Lower leg skin (tissue), 4 donors: ENCODE measurements at regions not wholly inside any gene's neighbourhood (a gene's known extent, or its start where the extent isn't known, plus 50 kb on each side); places are given as distances from the start of the nearest gene placed in this dataset.
"Not testable (repeated sequence)": the region's sequence is repeated elsewhere in the genome, so short reads cannot be mapped to it uniquely, and the experiment has no call there.

Experiments used
- DNase-seq, 2 donors: peaks; one replicate each; pipeline ENCODE4 v3.0.0-alpha.2; 2019; ENCODE audit warnings: low spot score in 2 of 2
- H3K4me3 ChIP-seq: fragments of 200-600 bp; sonication (generic); 2 replicates; pipeline ENCODE4 v1.5.1; 2017; ENCODE audit warnings: mild to moderate bottlenecking, low read depth; ENCODE audit not compliant: poor library complexity, severe bottlenecking
- CTCF ChIP-seq, 3 donors: fragments of 450-650 bp; IDR thresholded peaks; one replicate each; pipeline ENCODE4 v1.5.1; 2016; ENCODE audit warnings: antibody characterized with exemption in 3 of 3, mild to moderate bottlenecking in 3 of 3, moderate library complexity in 2 of 3
- POLR2A ChIP-seq, 2 donors: fragments of 450-650 bp; IDR thresholded peaks; one replicate each; pipeline ENCODE4 v1.6.1; 2016 to 2017; ENCODE audit warnings: antibody characterized with exemption in 2 of 2, mild to moderate bottlenecking in 1 of 2, moderate library complexity in 1 of 2
- WGBS, 2 donors: methylation state at CpG; one replicate each; pipeline ENCODE4 v1.1.5; 2018; 5-methylcytosine and 5-hydroxymethylcytosine counted together
- intact Hi-C: fragments of 100-400 bp; cut with DNase I; formaldehyde crosslinking; loops from one replicate; pipeline ENCODE4 v1.15.0; 2023; ENCODE audit warnings: low total_unique reads

- DNase-seq, result no peak
- intact Hi-C loops, result no loop called here
- WGBS, 2 donors, result 73 to 78% methylated on average over 2 of the region's 2 CpGs
- TF ChIP-seq POLR2A (IDR thresholded peaks at IDR 0.05) (no peak), CTCF (IDR thresholded peaks at IDR 0.05) (no peak)
- H3K4me3 ChIP-seq, result no peak overlapping the region
These were observed 289.6 kb downstream of the FGF10 start for GRCh38 chr5:44099643-44100042.

- 28 to 33% methylated on average over 1 of the region's 1 CpG for WGBS, 2 donors
- intact Hi-C loops, result no loop called here
- no peak for TF ChIP-seq CTCF (IDR thresholded peaks at IDR 0.05)
- TF ChIP-seq POLR2A (IDR thresholded peaks at IDR 0.05), result no peak
- H3K4me3 ChIP-seq, result no peak overlapping the region
- DNase-seq, result no peak
These were observed 299.6 kb downstream of the FGF10 start for GRCh38 chr5:44089424-44090144.

- H3K4me3 ChIP-seq, result no peak overlapping the region
- no peak for DNase-seq
- TF ChIP-seq POLR2A (IDR thresholded peaks at IDR 0.05), result no peak
- no peak for TF ChIP-seq CTCF (IDR thresholded peaks at IDR 0.05)
- intact Hi-C loops, result no loop called here
These were observed 304.1 kb downstream of the FGF10 start for GRCh38 chr5:44085083-44085482.

- DNase-seq, H3K4me3 ChIP-seq, intact Hi-C loops: not testable (repeated sequence)
- WGBS, 2 donors, result 94 to 95% methylated on average over 21 of the region's 21 CpGs
These were observed 314.7 kb downstream of the FGF10 start for GRCh38 chr5:44074547-44074946.

- H3K4me3 ChIP-seq, result no peak overlapping the region
- 85 to 91% methylated on average over 2 of the region's 2 CpGs for WGBS, 2 donors
- DNase-seq, result no peak
- intact Hi-C loops, result no loop called here
- no peak for TF ChIP-seq CTCF (IDR thresholded peaks at IDR 0.05)
- no peak for TF ChIP-seq POLR2A (IDR thresholded peaks at IDR 0.05)
These were observed 337.6 kb downstream of the FGF10 start for GRCh38 chr5:44051591-44051990.

- peak in 1 of 2 donors; percentile 28 for DNase-seq
- no peak for TF ChIP-seq CTCF (IDR thresholded peaks at IDR 0.05)
- TF ChIP-seq POLR2A (IDR thresholded peaks at IDR 0.05), result no peak
- H3K4me3 ChIP-seq, result no peak overlapping the region
- WGBS, 2 donors, result 31 to 55% methylated on average over 4 of the region's 4 CpGs
- intact Hi-C loops, result no loop called here
These were observed 340.8 kb downstream of the FGF10 start for GRCh38 chr5:44048276-44048984.
